WTC11 (cell line): ENCODE measurements at regions not wholly inside any gene's neighbourhood (a gene's known extent, or its start where the extent isn't known, plus 50 kb on each side); places are given as distances from the start of the nearest gene placed in this dataset.

Source experiments
- ATAC-seq: fragments of 200-7000 bp; cut with Tn5 transposase; 2 replicates; pipeline ENCODE4 v1.10.0; 2021; ENCODE audit warnings: mild to moderate bottlenecking, moderate library complexity
- CTCF ChIA-PET: fragments of 300-600 bp; sonication (Branson Sonifier 250); formaldehyde crosslinking; loops from one replicate; lab custom pipeline; 2021; ENCODE audit warnings: antibody characterized with exemption; lab: Charles Lee
- POLR2A ChIA-PET: fragments of 350-600 bp; sonication (Branson Sonifier 250); formaldehyde crosslinking; loops from one replicate; lab custom pipeline; 2021; ENCODE audit warnings: antibody characterized with exemption; lab: Charles Lee
- DNase-seq: peaks from one replicate; pipeline ENCODE4 v3.0.0; 2021; ENCODE audit warnings: low spot score
- H3K27ac Mint-ChIP-seq: 2 replicates; pipeline ENCODE4 v1.8.0; 2021; ENCODE audit warnings: mixed read lengths
- H3K27me3 Mint-ChIP-seq: 2 replicates; pipeline ENCODE4 v1.8.0; 2021; ENCODE audit warnings: low read depth, mild to moderate bottlenecking, moderate library complexity, mixed read lengths
- H3K36me3 Mint-ChIP-seq: 2 replicates; pipeline ENCODE4 v1.8.0; 2021; ENCODE audit warnings: mixed read lengths
- H3K4me1 Mint-ChIP-seq: 2 replicates; pipeline ENCODE4 v1.8.0; 2022; ENCODE audit warnings: mixed read lengths
- H3K4me3 Mint-ChIP-seq: 2 replicates; pipeline ENCODE4 v1.8.0; 2021; ENCODE audit warnings: mild to moderate bottlenecking, moderate library complexity, mixed read lengths
- H3K9me3 Mint-ChIP-seq: 2 replicates; pipeline ENCODE4 v1.8.0; 2021; ENCODE audit warnings: mixed read lengths
- ARID4B ChIP-seq: sonication (generic); formaldehyde crosslinking; IDR thresholded peaks from 2 replicates; pipeline ENCODE4 v1.8.0; 2023; ENCODE audit warnings: missing genetic modification reagents, mild to moderate bottlenecking, borderline replicate concordance
- ATF1 ChIP-seq: sonication (generic); formaldehyde crosslinking; IDR thresholded peaks from 2 replicates; pipeline ENCODE4 v1.8.1; 2023; ENCODE audit warnings: mild to moderate bottlenecking, moderate library complexity, missing genetic modification reagents
- ATF3 ChIP-seq: sonication (generic); formaldehyde crosslinking; conservative IDR thresholded peaks from 2 replicates; pipeline ENCODE4 v1.8.1; 2022; ENCODE audit warnings: mild to moderate bottlenecking, missing genetic modification reagents
- ATF6 ChIP-seq: sonication (generic); formaldehyde crosslinking; IDR thresholded peaks from 2 replicates; pipeline ENCODE4 v1.8.1; 2023; ENCODE audit warnings: mild to moderate bottlenecking, missing genetic modification reagents
- FOXP4 ChIP-seq: sonication (generic); formaldehyde crosslinking; IDR thresholded peaks from 2 replicates; pipeline ENCODE4 v1.8.0; 2022; ENCODE audit warnings: mild to moderate bottlenecking, missing genetic modification reagents
- HMGXB4 ChIP-seq: sonication (generic); formaldehyde crosslinking; IDR thresholded peaks from 2 replicates; pipeline ENCODE4 v1.8.1; 2023; ENCODE audit warnings: mild to moderate bottlenecking, moderate library complexity, missing genetic modification reagents
- NFYB ChIP-seq: sonication (generic); formaldehyde crosslinking; conservative IDR thresholded peaks from 2 replicates; pipeline ENCODE4 v1.8.0; 2022; ENCODE audit warnings: low read depth, missing genetic modification reagents
- NR1H2 ChIP-seq: sonication (generic); formaldehyde crosslinking; IDR thresholded peaks from 2 replicates; pipeline ENCODE4 v1.9.0; 2021; ENCODE audit warnings: mild to moderate bottlenecking, moderate library complexity, missing genetic modification reagents
- PREB ChIP-seq: sonication (generic); formaldehyde crosslinking; IDR thresholded peaks from 2 replicates; pipeline ENCODE4 v1.8.1; 2022; ENCODE audit warnings: mild to moderate bottlenecking, missing genetic modification reagents, moderate library complexity, borderline replicate concordance
- SMAD4 ChIP-seq: sonication (generic); formaldehyde crosslinking; IDR thresholded peaks from 2 replicates; pipeline ENCODE4 v1.8.0; 2022; ENCODE audit warnings: mild to moderate bottlenecking, missing genetic modification reagents
- TEAD1 ChIP-seq: sonication (generic); formaldehyde crosslinking; IDR thresholded peaks from 2 replicates; pipeline ENCODE4 v1.8.0; 2022; ENCODE audit warnings: mild to moderate bottlenecking, missing genetic modification reagents
- TP53 ChIP-seq: sonication (generic); formaldehyde crosslinking; IDR thresholded peaks from 2 replicates; pipeline ENCODE4 v1.8.1; 2023; ENCODE audit warnings: mild to moderate bottlenecking, missing genetic modification reagents
- ZNF138 ChIP-seq: sonication (generic); formaldehyde crosslinking; conservative IDR thresholded peaks from 2 replicates; pipeline ENCODE4 v1.8.1; 2022; ENCODE audit warnings: mild to moderate bottlenecking, moderate library complexity, missing genetic modification reagents
- ZNF396 ChIP-seq: fragments of 250-450 bp; sonication (Bioruptor Pico); IDR thresholded peaks from 2 replicates; pipeline ENCODE4 v1.8.0; 2021; ENCODE audit warnings: mild to moderate bottlenecking, moderate library complexity, borderline replicate concordance
- ZNF416 ChIP-seq: fragments of 250-450 bp; sonication (Bioruptor Pico); IDR thresholded peaks from 2 replicates; pipeline ENCODE4 v1.9.0; 2021; ENCODE audit warnings: mild to moderate bottlenecking, inconsistent platforms
- ZNF671 ChIP-seq: fragments of 250-450 bp; sonication (Bioruptor Pico); IDR thresholded peaks from 2 replicates; pipeline ENCODE4 v1.8.0; 2021; ENCODE audit warnings: mild to moderate bottlenecking

GRCh38 chr13:100755891-100756290 is 81.3 kb upstream of the TMTC4 start:
- H3K27me3 Mint-ChIP-seq, result no peaks in the 10 kb centered on the region
- no peaks in the 10 kb centered on the region for H3K36me3 Mint-ChIP-seq
- ChIA-PET POLR2A (no interaction called here), CTCF (no interaction called here)
- no peak for ATAC-seq
- H3K27ac Mint-ChIP-seq, result no peak overlapping the region
- H3K4me1 Mint-ChIP-seq, result no peaks in the 10 kb centered on the region
- TF ChIP-seq SMAD4 (CRISPR knock-in tag) (no peak), ATF3 (CRISPR knock-in tag) (no peak), NFYB (CRISPR knock-in tag) (no peak), NR1H2 (CRISPR knock-in tag) (no peak)
- TF ChIP-seq, all 79 proteins: peak for 0
- no peak for DNase-seq
- peaks cover 3% of the 10 kb centered on the region for H3K9me3 Mint-ChIP-seq
- no peak overlapping the region for H3K4me3 Mint-ChIP-seq

GRCh38 chr13:100754459-100754858 is 79.9 kb upstream of the TMTC4 start:
- Mint-ChIP-seq H3K27ac (no peak overlapping the region), H3K4me3 (no peak overlapping the region), H3K36me3 (no peaks in the 10 kb centered on the region), H3K9me3 (peaks cover 3% of the 10 kb centered on the region), H3K27me3 (no peaks in the 10 kb centered on the region), H3K4me1 (no peaks in the 10 kb centered on the region)
- DNase-seq (no peak), ATAC-seq (no peak)
- POLR2A ChIA-PET, result no interaction called here
- CTCF ChIA-PET, result no interaction called here
- TF ChIP-seq ZNF138 (CRISPR knock-in tag) (no peak), PREB (CRISPR knock-in tag) (no peak), HMGXB4 (CRISPR knock-in tag) (no peak), ZNF671 (no peak)

- DNase-seq (no peak), ATAC-seq (no peak)
- peaks cover 3% of the 10 kb centered on the region for H3K9me3 Mint-ChIP-seq
- H3K36me3 Mint-ChIP-seq, result no peaks in the 10 kb centered on the region
- POLR2A ChIA-PET, result no interaction called here
- CTCF ChIA-PET, result no interaction called here
- no peaks in the 10 kb centered on the region for H3K27me3 Mint-ChIP-seq
- TF ChIP-seq ATF1 (CRISPR knock-in tag) (no peak), TEAD1 (no peak), ZNF396 (CRISPR knock-in tag) (no peak), ZNF416 (CRISPR knock-in tag) (no peak), ARID4B (no peak), TP53 (CRISPR knock-in tag) (no peak), ATF6 (CRISPR knock-in tag) (no peak), FOXP4 (CRISPR knock-in tag) (no peak)
- no peak overlapping the region for H3K4me3 Mint-ChIP-seq
- H3K4me1 Mint-ChIP-seq, result no peaks in the 10 kb centered on the region
- no peak overlapping the region for H3K27ac Mint-ChIP-seq
These were observed 78.8 kb upstream of the TMTC4 start for GRCh38 chr13:100753376-100753775.
